HL-60 (cell line): ENCODE measurements at regions not wholly inside any gene's neighbourhood (a gene's known extent, or its start where the extent isn't known, plus 50 kb on each side); places are given as distances from the start of the nearest gene placed in this dataset.

Experiments
- GABPA ChIP-seq: IDR thresholded peaks from 2 replicates; pipeline ENCODE4 v1.6.1; 2012; ENCODE audit warnings: low read depth
- POLR2AphosphoS5 ChIP-seq: IDR thresholded peaks from 2 replicates; pipeline ENCODE4 v1.6.1; 2012; ENCODE audit warnings: low read depth
- SPI1 ChIP-seq: IDR thresholded peaks from 2 replicates; pipeline ENCODE4 v1.6.1; 2012; ENCODE audit warnings: low read depth, mild to moderate bottlenecking, borderline replicate concordance
- TF ChIP-seq, protein P1 (sequence below): IDR thresholded peaks from one replicate; pipeline ENCODE4 v1.5.1; 2011; ENCODE audit warnings: low read length, control low read depth, inconsistent platforms; ENCODE audit not compliant: insufficient read depth

DNA sequence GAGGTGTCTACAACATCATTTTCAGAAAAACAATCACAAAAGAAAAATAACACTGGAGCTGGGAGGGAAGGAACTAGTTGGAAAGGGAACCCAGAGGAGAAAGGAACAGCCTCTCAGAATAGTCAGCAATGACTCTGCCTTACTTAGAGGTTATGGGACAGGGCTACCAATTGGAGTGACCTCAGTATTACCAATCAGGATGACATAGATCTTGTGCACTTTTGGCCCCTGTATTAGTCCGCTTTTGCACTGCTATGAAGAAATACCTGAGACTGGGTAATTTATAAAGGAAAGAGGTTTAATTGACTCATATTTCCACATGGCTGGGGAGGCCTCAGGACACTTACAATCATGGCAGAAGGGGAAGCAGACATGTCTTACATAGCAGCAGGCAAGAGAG is 99.7 kb upstream of the SDK1 start:
- TF ChIP-seq, protein P1, sequence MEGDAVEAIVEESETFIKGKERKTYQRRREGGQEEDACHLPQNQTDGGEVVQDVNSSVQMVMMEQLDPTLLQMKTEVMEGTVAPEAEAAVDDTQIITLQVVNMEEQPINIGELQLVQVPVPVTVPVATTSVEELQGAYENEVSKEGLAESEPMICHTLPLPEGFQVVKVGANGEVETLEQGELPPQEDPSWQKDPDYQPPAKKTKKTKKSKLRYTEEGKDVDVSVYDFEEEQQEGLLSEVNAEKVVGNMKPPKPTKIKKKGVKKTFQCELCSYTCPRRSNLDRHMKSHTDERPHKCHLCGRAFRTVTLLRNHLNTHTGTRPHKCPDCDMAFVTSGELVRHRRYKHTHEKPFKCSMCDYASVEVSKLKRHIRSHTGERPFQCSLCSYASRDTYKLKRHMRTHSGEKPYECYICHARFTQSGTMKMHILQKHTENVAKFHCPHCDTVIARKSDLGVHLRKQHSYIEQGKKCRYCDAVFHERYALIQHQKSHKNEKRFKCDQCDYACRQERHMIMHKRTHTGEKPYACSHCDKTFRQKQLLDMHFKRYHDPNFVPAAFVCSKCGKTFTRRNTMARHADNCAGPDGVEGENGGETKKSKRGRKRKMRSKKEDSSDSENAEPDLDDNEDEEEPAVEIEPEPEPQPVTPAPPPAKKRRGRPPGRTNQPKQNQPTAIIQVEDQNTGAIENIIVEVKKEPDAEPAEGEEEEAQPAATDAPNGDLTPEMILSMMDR: no peak
- TF ChIP-seq GABPA (no peak), POLR2AphosphoS5 (no peak), SPI1 (no peak)
